ENCODE measurements at regions not wholly inside any gene's neighbourhood (a gene's known extent, or its start where the extent isn't known, plus 50 kb on each side); places are given as distances from the start of the nearest gene placed in this dataset.
A peak's percentile ranks its signal among the peaks of the same experiment; 100 is the strongest.

DNA sequence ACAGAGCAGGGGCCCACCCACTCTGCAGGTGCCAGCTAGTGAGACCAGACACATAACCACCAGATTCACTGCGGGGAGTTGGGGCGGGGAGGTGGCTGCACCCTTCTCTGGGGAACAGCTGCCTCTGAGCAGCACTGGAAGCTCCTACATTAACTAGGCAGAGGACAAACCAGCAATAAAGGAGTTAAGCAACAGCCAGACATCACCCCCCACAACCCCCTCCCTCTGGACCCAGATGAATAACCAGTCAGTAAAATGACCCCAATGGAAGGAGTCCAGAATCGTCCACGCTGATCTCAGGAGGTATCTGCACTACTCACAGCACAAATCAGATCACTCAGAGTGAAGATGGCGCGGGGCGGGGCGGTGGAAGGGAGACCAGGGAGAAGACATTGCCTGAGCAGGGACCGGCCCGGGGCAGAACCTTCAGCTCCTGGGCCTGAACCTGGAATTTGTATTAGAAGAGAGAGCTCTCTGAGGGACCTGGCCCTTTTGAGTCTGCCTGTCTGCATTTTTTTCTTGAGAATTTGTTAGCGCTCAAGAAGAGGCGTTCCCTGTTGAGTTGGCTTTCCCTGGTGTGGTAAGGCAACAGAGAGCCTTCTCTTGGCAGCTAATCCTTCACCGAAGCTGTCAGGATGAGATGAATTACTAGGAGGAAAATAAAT, 125.5 kb upstream of the NCAM1 start:
- no peak overlapping the region for H3K4me3 ChIP-seq (ENCODE audit: low read length)
- TF ChIP-seq, protein P1, sequence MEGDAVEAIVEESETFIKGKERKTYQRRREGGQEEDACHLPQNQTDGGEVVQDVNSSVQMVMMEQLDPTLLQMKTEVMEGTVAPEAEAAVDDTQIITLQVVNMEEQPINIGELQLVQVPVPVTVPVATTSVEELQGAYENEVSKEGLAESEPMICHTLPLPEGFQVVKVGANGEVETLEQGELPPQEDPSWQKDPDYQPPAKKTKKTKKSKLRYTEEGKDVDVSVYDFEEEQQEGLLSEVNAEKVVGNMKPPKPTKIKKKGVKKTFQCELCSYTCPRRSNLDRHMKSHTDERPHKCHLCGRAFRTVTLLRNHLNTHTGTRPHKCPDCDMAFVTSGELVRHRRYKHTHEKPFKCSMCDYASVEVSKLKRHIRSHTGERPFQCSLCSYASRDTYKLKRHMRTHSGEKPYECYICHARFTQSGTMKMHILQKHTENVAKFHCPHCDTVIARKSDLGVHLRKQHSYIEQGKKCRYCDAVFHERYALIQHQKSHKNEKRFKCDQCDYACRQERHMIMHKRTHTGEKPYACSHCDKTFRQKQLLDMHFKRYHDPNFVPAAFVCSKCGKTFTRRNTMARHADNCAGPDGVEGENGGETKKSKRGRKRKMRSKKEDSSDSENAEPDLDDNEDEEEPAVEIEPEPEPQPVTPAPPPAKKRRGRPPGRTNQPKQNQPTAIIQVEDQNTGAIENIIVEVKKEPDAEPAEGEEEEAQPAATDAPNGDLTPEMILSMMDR (conservative IDR thresholded peaks at IDR 0.05; ENCODE audit: low read length), result no peak
- no peak for DNase-seq (ENCODE audit: low read depth)

DNA sequence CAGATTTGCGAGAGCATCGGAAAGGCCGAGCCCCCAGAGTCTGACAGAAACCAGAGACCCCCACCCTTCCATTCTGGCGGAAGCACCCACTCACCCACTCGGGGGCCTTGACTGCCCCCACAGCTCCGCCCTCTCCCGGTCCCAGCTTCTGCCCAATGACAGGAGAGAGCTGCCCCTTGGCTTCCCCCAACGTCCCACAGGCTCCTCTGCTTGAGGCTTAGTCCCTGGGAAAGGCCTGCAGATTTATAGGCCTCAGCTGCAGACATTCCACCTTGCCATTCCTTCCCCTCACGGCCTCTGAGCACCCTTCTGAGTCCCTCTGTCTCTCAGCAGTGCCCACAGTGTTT, 125.0 kb upstream of the NCAM1 start:
- DNase-seq (ENCODE audit: low read depth), result no peak
- H3K4me3 ChIP-seq (ENCODE audit: low read length), result no peak overlapping the region
- TF ChIP-seq, protein P1 (conservative IDR thresholded peaks at IDR 0.05; ENCODE audit: low read length), result no peak

- no peak for DNase-seq (ENCODE audit: low read depth)
- no peak overlapping the region for H3K4me3 ChIP-seq (ENCODE audit: low read length)
- TF ChIP-seq, protein P1 (conservative IDR thresholded peaks at IDR 0.05; ENCODE audit: low read length), result no peak; the same call in 1 of the 2 replicates
These were observed 123.9 kb upstream of the NCAM1 start for GRCh38 chr11:112837162-112837826.

GRCh38 chr11:112839051-112839450, 122.2 kb upstream of the NCAM1 start:
- DNase-seq (ENCODE audit: low read depth), result no peak
- TF ChIP-seq, protein P1 (conservative IDR thresholded peaks at IDR 0.05; ENCODE audit: low read length), result no peak
- no peak overlapping the region for H3K4me3 ChIP-seq (ENCODE audit: low read length)

GRCh38 chr11:112841729-112842128, 119.5 kb upstream of the NCAM1 start:
- TF ChIP-seq, protein P1 (conservative IDR thresholded peaks at IDR 0.05; ENCODE audit: low read length), result no peak
- no peak for DNase-seq (ENCODE audit: low read depth)
- H3K4me3 ChIP-seq (ENCODE audit: low read length), result no peak overlapping the region

DNA sequence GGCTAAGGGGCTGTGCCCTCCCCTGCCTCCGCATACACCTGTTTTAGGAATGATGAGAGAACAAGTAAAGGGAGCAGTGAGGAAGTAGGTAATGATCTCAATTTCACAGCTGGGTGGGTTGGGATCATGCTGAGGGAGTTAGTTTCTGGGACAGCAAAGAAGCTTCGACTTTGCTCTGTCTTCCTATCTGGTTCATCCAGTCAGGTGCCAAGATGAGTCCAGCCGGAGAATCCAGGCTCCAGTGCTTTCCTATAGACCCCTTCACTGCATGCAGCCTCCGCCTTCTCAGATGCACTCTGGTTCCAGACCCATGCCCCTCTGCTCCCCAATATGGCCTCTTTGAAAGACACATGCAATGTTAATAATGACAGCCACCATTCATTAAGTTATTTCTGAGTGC, 119.1 kb upstream of the NCAM1 start:
- H3K4me3 ChIP-seq (ENCODE audit: low read length), result no peak overlapping the region
- TF ChIP-seq, protein P1 (conservative IDR thresholded peaks at IDR 0.05; ENCODE audit: low read length), result no peak
- DNase-seq (ENCODE audit: low read depth), result no peak

DNA sequence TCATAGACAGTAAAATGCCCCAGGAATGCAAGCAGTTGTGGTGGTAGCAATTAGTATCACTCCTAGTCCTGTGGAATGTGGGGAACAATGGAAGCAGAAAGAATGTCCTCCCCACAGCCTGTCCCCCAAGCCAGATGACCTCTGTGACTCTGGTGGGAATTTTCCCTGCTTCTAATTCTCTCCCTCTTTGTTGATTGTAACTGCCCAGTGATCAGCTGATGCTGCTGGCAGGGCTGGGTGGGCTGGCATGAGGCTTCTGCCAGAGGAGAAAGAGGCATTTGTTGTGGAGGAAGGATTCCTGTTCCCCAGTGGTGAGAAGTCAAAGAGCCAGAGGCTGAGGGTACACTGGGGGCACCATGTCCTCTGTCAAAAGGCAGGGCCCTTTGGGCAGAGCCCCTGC, 116.7 kb upstream of the NCAM1 start:
- TF ChIP-seq, protein P1 (conservative IDR thresholded peaks at IDR 0.05; ENCODE audit: low read length), result no peak
- DNase-seq (ENCODE audit: low read depth), result peak; percentile 22
- no peak overlapping the region for H3K4me3 ChIP-seq (ENCODE audit: low read length)

Data from AG10803 (cell line).